ENCODE measurements at regions not wholly inside any gene's neighbourhood (a gene's known extent, or its start where the extent isn't known, plus 50 kb on each side); places are given as distances from the start of the nearest gene placed in this dataset.

GRCh38 chrX:12042615-12043014, 95.7 kb upstream of the FRMPD4 start:
- TF ChIP-seq, protein P1, sequence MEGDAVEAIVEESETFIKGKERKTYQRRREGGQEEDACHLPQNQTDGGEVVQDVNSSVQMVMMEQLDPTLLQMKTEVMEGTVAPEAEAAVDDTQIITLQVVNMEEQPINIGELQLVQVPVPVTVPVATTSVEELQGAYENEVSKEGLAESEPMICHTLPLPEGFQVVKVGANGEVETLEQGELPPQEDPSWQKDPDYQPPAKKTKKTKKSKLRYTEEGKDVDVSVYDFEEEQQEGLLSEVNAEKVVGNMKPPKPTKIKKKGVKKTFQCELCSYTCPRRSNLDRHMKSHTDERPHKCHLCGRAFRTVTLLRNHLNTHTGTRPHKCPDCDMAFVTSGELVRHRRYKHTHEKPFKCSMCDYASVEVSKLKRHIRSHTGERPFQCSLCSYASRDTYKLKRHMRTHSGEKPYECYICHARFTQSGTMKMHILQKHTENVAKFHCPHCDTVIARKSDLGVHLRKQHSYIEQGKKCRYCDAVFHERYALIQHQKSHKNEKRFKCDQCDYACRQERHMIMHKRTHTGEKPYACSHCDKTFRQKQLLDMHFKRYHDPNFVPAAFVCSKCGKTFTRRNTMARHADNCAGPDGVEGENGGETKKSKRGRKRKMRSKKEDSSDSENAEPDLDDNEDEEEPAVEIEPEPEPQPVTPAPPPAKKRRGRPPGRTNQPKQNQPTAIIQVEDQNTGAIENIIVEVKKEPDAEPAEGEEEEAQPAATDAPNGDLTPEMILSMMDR (IDR thresholded peaks at IDR 0.05): no peak
- TF ChIP-seq CREB1 (CRISPR knock-in tag; IDR thresholded peaks at IDR 0.05): no peak
- TF ChIP-seq, protein P2, sequence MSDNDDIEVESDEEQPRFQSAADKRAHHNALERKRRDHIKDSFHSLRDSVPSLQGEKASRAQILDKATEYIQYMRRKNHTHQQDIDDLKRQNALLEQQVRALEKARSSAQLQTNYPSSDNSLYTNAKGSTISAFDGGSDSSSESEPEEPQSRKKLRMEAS (CRISPR knock-in tag; IDR thresholded peaks at IDR 0.05): no peak
- TF ChIP-seq RORB (CRISPR knock-in tag; IDR thresholded peaks at IDR 0.05): no peak
- TF ChIP-seq RELA (CRISPR knock-in tag; IDR thresholded peaks at IDR 0.05; ENCODE audit: borderline replicate concordance): no peak
- no peak for TF ChIP-seq NR3C1 (CRISPR knock-in tag; conservative IDR thresholded peaks at IDR 0.05; ENCODE audit: low read depth)
- TF ChIP-seq JUN (CRISPR knock-in tag; IDR thresholded peaks at IDR 0.05): no peak
